ENCODE measurements at regions not wholly inside any gene's neighbourhood (a gene's known extent, or its start where the extent isn't known, plus 50 kb on each side); places are given as distances from the start of the nearest gene placed in this dataset.
A peak's percentile ranks its signal among the peaks of the same experiment; 100 is the strongest.

GRCh38 chr4:158112611-158113010, 60.2 kb downstream of the GASK1B start:
- TF ChIP-seq, protein P1, sequence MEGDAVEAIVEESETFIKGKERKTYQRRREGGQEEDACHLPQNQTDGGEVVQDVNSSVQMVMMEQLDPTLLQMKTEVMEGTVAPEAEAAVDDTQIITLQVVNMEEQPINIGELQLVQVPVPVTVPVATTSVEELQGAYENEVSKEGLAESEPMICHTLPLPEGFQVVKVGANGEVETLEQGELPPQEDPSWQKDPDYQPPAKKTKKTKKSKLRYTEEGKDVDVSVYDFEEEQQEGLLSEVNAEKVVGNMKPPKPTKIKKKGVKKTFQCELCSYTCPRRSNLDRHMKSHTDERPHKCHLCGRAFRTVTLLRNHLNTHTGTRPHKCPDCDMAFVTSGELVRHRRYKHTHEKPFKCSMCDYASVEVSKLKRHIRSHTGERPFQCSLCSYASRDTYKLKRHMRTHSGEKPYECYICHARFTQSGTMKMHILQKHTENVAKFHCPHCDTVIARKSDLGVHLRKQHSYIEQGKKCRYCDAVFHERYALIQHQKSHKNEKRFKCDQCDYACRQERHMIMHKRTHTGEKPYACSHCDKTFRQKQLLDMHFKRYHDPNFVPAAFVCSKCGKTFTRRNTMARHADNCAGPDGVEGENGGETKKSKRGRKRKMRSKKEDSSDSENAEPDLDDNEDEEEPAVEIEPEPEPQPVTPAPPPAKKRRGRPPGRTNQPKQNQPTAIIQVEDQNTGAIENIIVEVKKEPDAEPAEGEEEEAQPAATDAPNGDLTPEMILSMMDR (IDR thresholded peaks at IDR 0.05) = no peak
- no peak for TF ChIP-seq POLR2A (IDR thresholded peaks at IDR 0.05)
- TF ChIP-seq POLR2AphosphoS5 (IDR thresholded peaks at IDR 0.05) = peak; percentile 19

Data from prostate gland (tissue), 2 donors.